Mesenchymal stem cell (in vitro differentiated cells and primary cell): ENCODE measurements at regions not wholly inside any gene's neighbourhood (a gene's known extent, or its start where the extent isn't known, plus 50 kb on each side); places are given as distances from the start of the nearest gene placed in this dataset.
"Not testable (repeated sequence)": the region's sequence is repeated elsewhere in the genome, so short reads cannot be mapped to it uniquely, and the experiment has no call there.

Source experiments
- DNase-seq: peaks from one replicate; pipeline ENCODE4 v3.0.0-alpha.2; 2013
- H2AFZ ChIP-seq: one replicate; pipeline ENCODE4 v1.6.1; 2013; ENCODE audit warnings: low read depth, mild to moderate bottlenecking, control low read depth, inconsistent platforms, low read length, moderate library complexity
- H2AK5ac ChIP-seq: 2 replicates; pipeline ENCODE4 v1.6.1; 2013; ENCODE audit warnings: low read length, moderate library complexity, mild to moderate bottlenecking, inconsistent platforms; ENCODE audit not compliant: severe bottlenecking
- H2BK120ac ChIP-seq: one replicate; pipeline ENCODE4 v1.6.1; 2013; ENCODE audit warnings: low read depth, mild to moderate bottlenecking, inconsistent platforms, low read length, moderate library complexity
- H2BK12ac ChIP-seq, 2 experiments: one replicate each; pipeline ENCODE4 v1.6.1; 2013; ENCODE audit warnings: inconsistent platforms in 2 of 2, low read length in 2 of 2, mild to moderate bottlenecking in 2 of 2, moderate library complexity in 2 of 2, control low read depth in 1 of 2
- H2BK15ac ChIP-seq: one replicate; pipeline ENCODE4 v1.6.1; 2013; ENCODE audit warnings: mild to moderate bottlenecking, low read depth, inconsistent platforms; ENCODE audit not compliant: poor library complexity, severe bottlenecking
- H2BK5ac ChIP-seq: 2 replicates; pipeline ENCODE4 v1.6.1; 2013; ENCODE audit warnings: low read depth, mild to moderate bottlenecking, low read length, control low read depth, inconsistent platforms; ENCODE audit not compliant: poor library complexity, severe bottlenecking
- H3K14ac ChIP-seq, 2 experiments: one replicate each; pipeline ENCODE4 v1.6.1; 2013; ENCODE audit warnings: inconsistent platforms in 2 of 2, low read length in 2 of 2, control low read depth in 1 of 2, mild to moderate bottlenecking in 1 of 2, moderate library complexity in 1 of 2
- H3K18ac ChIP-seq, 2 experiments: one replicate each; pipeline ENCODE4 v1.6.1; 2013; ENCODE audit warnings: inconsistent platforms in 2 of 2, low read length in 2 of 2, control low read depth in 1 of 2, low read depth in 1 of 2, mild to moderate bottlenecking in 1 of 2
- H3K23ac ChIP-seq, 2 experiments: one replicate each; pipeline ENCODE4 v1.6.1; 2013; ENCODE audit warnings: inconsistent platforms in 2 of 2, low read length in 2 of 2, mild to moderate bottlenecking in 2 of 2, moderate library complexity in 2 of 2, control low read depth in 1 of 2
- H3K27ac ChIP-seq: 2 replicates; pipeline ENCODE4 v1.5.1; 2013; ENCODE audit warnings: mild to moderate bottlenecking, moderate library complexity, low read length, control low read depth, inconsistent platforms; ENCODE audit not compliant: poor library complexity, severe bottlenecking
- H3K27me3 ChIP-seq, 2 experiments: 2 replicates each; pipeline versions ENCODE4 v1.6.1 to v1.7.0; 2013; ENCODE audit warnings: low read length in 2 of 2, mild to moderate bottlenecking in 2 of 2, moderate library complexity in 2 of 2, control low read depth in 1 of 2, inconsistent platforms in 1 of 2; ENCODE audit not compliant: control insufficient read depth in 1 of 2, insufficient read depth in 1 of 2
- H3K36me3 ChIP-seq, 2 experiments: 2 replicates each; pipeline versions ENCODE4 v1.6.1 to v1.7.0; 2013; ENCODE audit warnings: low read length in 2 of 2, control low read depth in 1 of 2, inconsistent platforms in 1 of 2, low read depth in 1 of 2, mild to moderate bottlenecking in 1 of 2; ENCODE audit not compliant: insufficient read depth in 2 of 2, control insufficient read depth in 1 of 2
- H3K4ac ChIP-seq, 2 experiments: one replicate each; pipeline ENCODE4 v1.6.1; 2013; ENCODE audit warnings: inconsistent platforms in 2 of 2, low read length in 2 of 2, mild to moderate bottlenecking in 2 of 2, moderate library complexity in 2 of 2, control low read depth in 1 of 2, low read depth in 1 of 2
- H3K4me1 ChIP-seq: 2 replicates; pipeline ENCODE4 v1.6.1; 2013; ENCODE audit warnings: low read depth, low read length, control low read depth; ENCODE audit not compliant: control insufficient read depth, insufficient read depth
- H3K4me2 ChIP-seq: 2 replicates; pipeline ENCODE4 v1.6.1; 2013; ENCODE audit warnings: low read length, mild to moderate bottlenecking, inconsistent platforms; ENCODE audit not compliant: poor library complexity, severe bottlenecking
- H3K4me3 ChIP-seq, 2 experiments: 2 replicates each; pipeline versions ENCODE4 v1.5.1 to v1.7.0; 2013; ENCODE audit warnings: low read length in 2 of 2, mild to moderate bottlenecking in 2 of 2, control low read depth in 1 of 2, low read depth in 1 of 2; ENCODE audit not compliant: insufficient read depth in 1 of 2
- H3K79me1 ChIP-seq: replicated peaks from 2 replicates; pipeline ENCODE4 v1.6.1; 2013; ENCODE audit warnings: mild to moderate bottlenecking, control low read depth, low read length, inconsistent platforms; ENCODE audit not compliant: poor library complexity, severe bottlenecking
- H3K9ac ChIP-seq: 2 replicates; pipeline ENCODE4 v1.7.0; 2013; ENCODE audit warnings: mild to moderate bottlenecking, low read length, moderate library complexity
- H3K9me3 ChIP-seq: 2 replicates; pipeline ENCODE4 v1.7.0; 2013; ENCODE audit warnings: mild to moderate bottlenecking, low read length; ENCODE audit not compliant: control insufficient read depth
- H4K8ac ChIP-seq: one replicate; pipeline ENCODE4 v1.6.1; 2013; ENCODE audit warnings: inconsistent platforms, mild to moderate bottlenecking, low read length, moderate library complexity
- H4K91ac ChIP-seq: one replicate; pipeline ENCODE4 v1.6.1; 2013; ENCODE audit warnings: mild to moderate bottlenecking, low read length, inconsistent platforms
- WGBS: methylation state at CpG from one replicate; pipeline ENCODE4 v1.1.7; 2013; ENCODE audit warnings: mixed read lengths; 5-methylcytosine and 5-hydroxymethylcytosine counted together

- H4K91ac ChIP-seq, result no peak overlapping the region
- H3K79me1 ChIP-seq, result no peaks in the 10 kb centered on the region
- no peak overlapping the region for H4K8ac ChIP-seq
- H2BK15ac ChIP-seq, result no peak overlapping the region
- H2AFZ ChIP-seq, result no peak overlapping the region
- no peak overlapping the region for H3K4me2 ChIP-seq
- no peak overlapping the region for H3K18ac ChIP-seq
- H3K14ac ChIP-seq, result no peak overlapping the region
- no peaks in the 10 kb centered on the region for H3K4me1 ChIP-seq
- no peak overlapping the region for H3K9ac ChIP-seq
- H3K4ac ChIP-seq, result no peak overlapping the region
- no peak overlapping the region for H3K4me3 ChIP-seq
- no peak overlapping the region for H2AK5ac ChIP-seq
- H3K27ac ChIP-seq, result no peak overlapping the region
- H3K9me3 ChIP-seq, result no peaks in the 10 kb centered on the region
- no peaks in the 10 kb centered on the region for H3K36me3 ChIP-seq
- H3K27me3 ChIP-seq, result no peaks in the 10 kb centered on the region
- DNase-seq, result no peak
- no peak overlapping the region for H3K23ac ChIP-seq
- H2BK120ac ChIP-seq, result no peak overlapping the region
- no peak overlapping the region for H2BK5ac ChIP-seq
- no peak overlapping the region for H2BK12ac ChIP-seq
- WGBS, result 100% methylated on average over 1 of the region's 1 CpG
Measured at GRCh38 chr5:128714551-128714950, 176.5 kb upstream of the FBN2 start.

- Histone ChIP-seq H2AFZ (no peak overlapping the region), H2BK5ac (no peak overlapping the region), H3K4ac (no peak overlapping the region), H3K4me3 (no peak overlapping the region), H3K23ac (no peak overlapping the region), H2BK12ac (no peak overlapping the region), H2AK5ac (no peak overlapping the region), H2BK15ac (no peak overlapping the region), H3K36me3 (no peaks in the 10 kb centered on the region), H4K8ac (no peak overlapping the region), H2BK120ac (no peak overlapping the region), H4K91ac (no peak overlapping the region), H3K79me1 (no peaks in the 10 kb centered on the region), H3K4me2 (no peak overlapping the region), H3K4me1 (no peaks in the 10 kb centered on the region), H3K14ac (no peak overlapping the region), H3K27me3 (no peaks in the 10 kb centered on the region), H3K9ac (no peak overlapping the region), H3K9me3 (no peaks in the 10 kb centered on the region), H3K27ac (no peak overlapping the region), H3K18ac (no peak overlapping the region)
- no peak for DNase-seq
- WGBS, result no CpG with 5 or more reads among the region's 1 CpG
Measured at GRCh38 chr5:128722551-128722950, 184.5 kb upstream of the FBN2 start.

DNA sequence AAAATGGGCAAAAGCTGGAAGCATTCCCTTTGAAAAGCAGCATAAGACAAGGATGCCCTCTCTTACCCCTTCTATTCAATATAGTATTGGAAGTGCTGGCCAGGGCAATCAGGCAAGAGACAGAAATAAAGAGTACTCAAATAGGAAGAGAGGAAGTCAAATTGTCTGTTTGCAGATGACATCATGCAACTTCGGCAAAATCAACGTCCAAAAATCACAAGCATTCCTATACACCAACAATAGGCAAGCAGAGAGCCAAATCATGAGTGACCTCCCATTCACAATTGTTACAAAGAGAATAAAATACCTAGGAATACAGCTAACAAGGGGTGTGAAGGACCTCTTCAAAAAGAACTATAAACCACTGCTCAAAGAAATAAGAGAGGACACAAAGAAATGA lies 192.0 kb upstream of the FBN2 start:
- H3K79me1 ChIP-seq, H2BK12ac ChIP-seq, H3K4me1 ChIP-seq, H3K27me3 ChIP-seq, H3K4me2 ChIP-seq, H3K23ac ChIP-seq, DNase-seq, H2BK5ac ChIP-seq, H3K4me3 ChIP-seq, H3K14ac ChIP-seq, H4K8ac ChIP-seq, H3K18ac ChIP-seq, H2BK15ac ChIP-seq, H2AK5ac ChIP-seq, H2AFZ ChIP-seq, H3K36me3 ChIP-seq, H3K9me3 ChIP-seq, H3K4ac ChIP-seq, H2BK120ac ChIP-seq, H4K91ac ChIP-seq, H3K27ac ChIP-seq, H3K9ac ChIP-seq: not testable (repeated sequence)
- no CpG with 5 or more reads among the region's 2 CpGs for WGBS

- not testable (repeated sequence) for H3K9me3 ChIP-seq, H2AFZ ChIP-seq, H2AK5ac ChIP-seq, H3K18ac ChIP-seq, H2BK120ac ChIP-seq, H3K79me1 ChIP-seq, H3K36me3 ChIP-seq, H2BK5ac ChIP-seq, H3K9ac ChIP-seq, H3K4ac ChIP-seq, H3K4me1 ChIP-seq, H4K8ac ChIP-seq, H3K27ac ChIP-seq, DNase-seq, H2BK15ac ChIP-seq, H3K14ac ChIP-seq, H4K91ac ChIP-seq, H3K23ac ChIP-seq, H3K4me3 ChIP-seq, H3K27me3 ChIP-seq, H3K4me2 ChIP-seq, H2BK12ac ChIP-seq
- WGBS, result 94% methylated on average over 2 of the region's 4 CpGs
Measured at GRCh38 chr5:128735656-128736055, 197.6 kb upstream of the FBN2 start.
